ENCODE measurements at regions not wholly inside any gene's neighbourhood (a gene's known extent, or its start where the extent isn't known, plus 50 kb on each side); places are given as distances from the start of the nearest gene placed in this dataset.
"Not testable (repeated sequence)": the region's sequence is repeated elsewhere in the genome, so short reads cannot be mapped to it uniquely, and the experiment has no call there.

- no peak for DNase-seq (ENCODE audit: low spot score)
Observed at GRCh38 chr13:111623743-111624505, 303.5 kb downstream of the TEX29 start.

GRCh38 chr13:111625526-111626315 is 305.3 kb downstream of the TEX29 start:
- no peak for DNase-seq (ENCODE audit: low spot score)

DNA sequence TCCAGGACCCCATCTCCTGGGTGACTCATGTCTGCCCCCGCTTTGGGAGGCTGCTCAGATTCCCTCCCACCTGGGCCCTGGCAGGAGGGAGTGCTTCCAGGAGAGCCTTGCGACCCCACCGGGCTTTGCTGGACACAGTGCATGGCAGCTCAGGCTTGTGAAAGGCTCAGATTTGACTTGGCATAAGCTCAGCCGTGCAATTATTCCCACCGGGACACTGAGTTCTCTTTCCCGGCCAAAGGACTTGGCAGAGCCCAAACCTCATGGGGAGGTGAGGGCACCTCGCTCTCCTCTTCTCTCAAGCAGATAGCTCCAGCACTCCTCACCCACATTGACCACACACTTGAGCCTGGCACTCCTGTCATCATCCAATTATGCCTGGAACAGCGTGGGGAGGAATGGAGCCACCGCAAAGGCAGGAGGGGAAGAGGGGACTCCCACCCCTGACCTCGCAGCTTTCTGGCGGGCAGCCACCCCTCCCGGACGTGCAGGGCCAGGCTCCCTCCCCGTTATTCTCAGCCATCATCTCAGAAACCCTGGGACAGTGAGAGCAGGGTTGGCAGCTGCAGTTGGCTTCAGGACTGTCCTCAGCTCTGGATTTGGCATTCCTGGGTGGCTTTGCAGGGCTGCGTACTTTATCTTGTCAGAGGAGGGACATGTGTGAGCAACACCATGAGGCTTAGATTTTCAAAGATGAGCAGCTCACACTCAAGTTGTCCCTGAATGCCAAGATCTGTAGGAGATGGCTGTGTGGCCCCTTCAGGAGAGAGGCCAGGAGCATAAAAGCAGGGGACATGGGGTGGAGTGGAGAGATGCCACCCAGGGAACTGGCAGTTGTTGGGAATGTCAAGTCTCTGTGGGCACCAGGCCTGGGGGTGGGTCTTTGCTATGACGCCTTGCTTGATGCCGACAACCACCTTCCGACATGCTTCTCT is 306.2 kb downstream of the TEX29 start:
- DNase-seq (ENCODE audit: low spot score) = no peak

GRCh38 chr13:111627596-111627995 is 307.2 kb downstream of the TEX29 start:
- DNase-seq (ENCODE audit: low spot score) = no peak

DNA sequence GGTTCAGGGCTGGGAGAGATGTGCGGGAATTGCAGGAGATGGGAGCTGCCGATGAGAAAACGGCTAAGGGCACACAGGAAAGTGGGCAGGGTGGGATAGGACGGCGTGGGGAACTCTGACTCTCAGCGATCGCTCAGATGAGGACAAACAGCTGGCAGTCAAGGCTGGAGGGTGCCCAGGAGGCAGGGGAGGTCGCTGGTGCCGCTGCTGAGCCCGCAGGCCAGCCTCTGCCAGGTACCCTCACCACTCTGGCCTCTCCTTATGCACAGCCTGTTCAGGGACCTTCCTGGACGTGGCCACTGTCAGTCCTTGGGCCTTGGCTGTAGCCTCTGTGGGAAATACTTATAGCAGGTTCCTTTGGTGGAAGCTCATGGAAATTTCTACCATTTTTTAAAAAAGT is 308.6 kb downstream of the TEX29 start:
- DNase-seq (ENCODE audit: low spot score) = no peak

GRCh38 chr13:111629457-111629856 is 309.0 kb downstream of the TEX29 start:
- DNase-seq (ENCODE audit: low spot score) = no peak

DNA sequence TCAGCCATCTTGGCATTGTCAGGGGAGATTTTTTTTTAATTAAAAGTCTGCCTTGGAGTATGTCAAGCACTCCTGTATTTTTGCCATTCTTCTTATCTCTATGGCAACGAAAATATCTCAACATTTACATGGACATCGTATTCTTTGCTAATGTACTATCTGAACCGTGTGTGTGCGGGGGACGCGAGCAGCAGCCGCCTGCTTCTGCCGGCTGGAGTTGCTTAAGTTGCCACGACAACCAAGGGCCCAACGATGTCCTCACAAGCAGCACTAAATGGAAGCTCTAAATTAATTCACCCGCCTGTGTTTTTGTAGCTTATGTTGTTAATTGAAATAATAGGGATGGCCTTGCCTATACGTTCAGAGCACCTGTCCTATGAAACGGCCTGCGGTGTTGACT is 309.5 kb downstream of the TEX29 start:
- DNase-seq (ENCODE audit: low spot score) = no peak

GRCh38 chr13:111630406-111630805 is 310.0 kb downstream of the TEX29 start:
- DNase-seq (ENCODE audit: low spot score) = no peak

DNA sequence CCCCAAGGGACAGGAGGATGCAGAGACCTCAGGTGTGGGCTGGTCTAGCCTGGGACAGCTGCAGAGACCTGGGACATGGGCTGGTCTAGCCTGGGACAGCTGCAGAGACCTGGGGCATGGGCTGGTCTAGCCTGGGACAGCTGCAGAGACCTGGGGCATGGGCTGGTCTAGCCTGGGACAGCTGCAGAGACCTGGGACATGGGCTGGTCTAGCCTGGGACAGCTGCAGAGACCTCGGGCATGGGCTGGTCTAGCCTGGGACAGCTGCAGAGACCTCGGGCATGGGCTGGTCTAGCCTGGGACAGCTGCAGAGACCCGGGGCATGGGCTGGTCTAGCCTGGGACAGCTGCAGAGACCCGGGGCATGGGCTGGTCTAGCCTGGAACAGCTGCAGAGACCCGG is 310.8 kb downstream of the TEX29 start:
- not testable (repeated sequence) for DNase-seq (ENCODE audit: low spot score)

DNA sequence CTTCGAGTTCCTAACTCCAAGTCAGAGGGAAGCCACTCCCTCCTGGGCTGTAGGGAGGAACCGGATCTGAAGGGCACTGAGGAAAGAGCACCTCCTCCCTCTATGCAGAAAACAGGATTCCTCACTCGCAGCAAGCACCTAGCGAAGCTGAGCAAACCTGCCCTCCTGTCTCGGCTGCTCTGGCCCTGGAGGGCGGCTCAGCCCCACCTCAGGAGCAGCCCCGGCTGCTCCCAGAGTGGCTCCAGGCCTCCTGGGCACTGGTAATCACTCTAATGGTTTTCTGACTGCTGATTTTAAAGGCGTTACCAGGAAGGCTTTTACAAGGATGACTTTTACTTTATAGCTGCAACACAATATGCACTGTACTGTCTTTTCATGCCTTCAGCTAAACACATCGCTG is 312.5 kb downstream of the TEX29 start:
- no peak for DNase-seq (ENCODE audit: low spot score)

GRCh38 chr13:111633401-111633800 is 313.0 kb downstream of the TEX29 start:
- no peak for DNase-seq (ENCODE audit: low spot score)

DNA sequence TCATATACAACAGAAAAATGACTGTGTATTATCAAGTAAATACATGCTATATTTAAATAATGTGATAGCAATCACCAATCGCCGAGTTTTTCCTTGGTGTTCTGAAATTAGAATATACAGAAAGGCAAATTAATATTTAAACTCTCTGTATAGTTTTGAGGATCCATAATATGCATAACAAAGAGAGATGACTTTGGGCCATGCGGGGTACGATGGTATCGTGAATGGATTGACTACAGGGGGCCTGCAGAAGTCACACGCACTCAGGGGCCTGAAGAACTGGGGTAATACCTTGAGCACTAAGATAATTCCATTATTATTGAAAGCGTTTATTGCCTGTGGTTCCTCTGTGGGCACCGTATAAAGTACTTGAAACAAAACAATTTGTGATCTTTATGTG is 314.0 kb downstream of the TEX29 start:
- no peak for DNase-seq (ENCODE audit: low spot score)

- no peak for DNase-seq (ENCODE audit: low spot score)
Observed at GRCh38 chr13:111636271-111636670, 315.8 kb downstream of the TEX29 start.

DNA sequence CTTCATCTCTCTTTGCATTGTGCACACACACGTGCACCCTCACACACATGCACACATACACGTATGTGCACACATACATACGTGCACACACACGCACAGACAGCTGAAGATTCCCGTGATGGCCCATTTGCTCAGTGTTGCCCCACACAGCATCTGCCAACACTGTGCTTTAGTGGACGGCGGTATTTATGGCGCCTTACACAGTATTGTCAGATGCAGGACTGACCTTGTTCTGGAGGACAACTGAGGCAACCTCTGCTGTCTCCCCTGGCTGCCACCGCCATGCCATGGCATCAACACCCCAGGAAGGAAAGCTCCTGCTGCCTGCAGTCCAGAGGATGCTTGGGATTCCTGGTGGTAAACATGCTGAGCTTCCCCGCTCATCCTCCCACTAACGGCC is 316.4 kb downstream of the TEX29 start:
- no peak for DNase-seq (ENCODE audit: low spot score)

DNA sequence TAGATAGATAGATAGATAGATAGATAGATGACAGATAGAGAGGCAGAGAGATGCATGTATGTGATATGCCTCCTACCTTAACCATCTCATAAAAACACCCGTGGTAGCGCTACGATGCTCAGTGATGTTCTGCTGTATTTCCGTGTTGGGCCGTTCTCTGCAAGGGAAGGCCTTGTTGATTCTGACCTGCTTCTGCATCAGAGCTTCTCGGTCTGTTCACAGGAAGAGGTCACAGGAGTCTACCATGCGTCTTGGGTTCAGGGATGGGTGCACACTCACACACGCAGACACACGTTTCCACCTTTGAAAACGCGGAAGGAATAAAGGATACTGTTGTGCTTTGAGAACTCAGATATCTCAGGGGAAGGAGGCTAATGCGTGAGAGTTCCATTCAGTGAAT is 316.9 kb downstream of the TEX29 start:
- DNase-seq (ENCODE audit: low spot score) = no peak

GRCh38 chr13:111638233-111638632 is 317.8 kb downstream of the TEX29 start:
- DNase-seq (ENCODE audit: low spot score) = no peak

DNA sequence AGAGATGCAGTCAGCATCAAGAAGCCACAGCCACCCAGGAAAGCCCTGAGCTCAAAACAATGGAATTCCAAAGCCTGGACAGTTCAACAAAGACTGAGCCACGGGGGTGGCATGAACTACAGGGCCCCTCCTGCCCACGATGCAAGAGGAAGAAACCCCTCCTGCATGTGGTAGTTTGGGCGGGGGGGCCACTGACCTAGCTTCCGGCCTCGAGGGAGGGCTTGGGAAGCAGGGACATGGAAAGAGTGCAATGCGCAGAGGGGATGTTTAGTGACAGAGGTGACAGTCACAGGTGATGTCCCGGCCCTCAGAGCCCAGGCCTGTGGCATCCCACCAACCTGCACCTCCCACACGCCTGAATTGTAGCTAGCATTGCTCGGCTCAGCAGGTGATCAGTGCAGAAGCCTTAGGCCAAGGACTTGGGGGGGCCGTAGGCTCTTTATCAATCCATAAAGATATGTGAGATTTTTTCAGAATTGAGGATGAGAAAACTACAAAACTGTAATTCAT is 318.8 kb downstream of the TEX29 start:
- no peak for DNase-seq (ENCODE audit: low spot score)

GRCh38 chr13:111640006-111640405 is 319.6 kb downstream of the TEX29 start:
- peak; percentile 64 for DNase-seq (ENCODE audit: low spot score)

DNA sequence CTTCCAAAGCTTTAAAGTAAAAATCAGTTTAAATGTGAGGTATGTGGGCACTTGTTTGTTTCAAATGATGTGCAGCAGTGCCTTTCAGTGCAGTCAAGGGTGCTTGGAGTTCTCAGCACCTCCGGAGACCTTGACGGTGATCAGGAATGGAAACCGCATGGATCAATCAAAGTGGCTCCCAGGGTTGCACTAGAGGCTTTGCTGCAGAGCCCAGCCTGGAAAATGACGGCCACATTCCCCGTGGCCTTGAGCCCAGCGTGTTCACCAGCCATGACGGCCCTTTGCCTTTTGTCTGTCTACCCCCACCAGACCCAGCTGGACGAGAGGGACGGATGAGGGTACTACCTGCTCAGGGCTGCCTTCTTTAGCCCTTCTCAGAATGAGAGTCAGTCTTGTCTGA is 320.0 kb downstream of the TEX29 start:
- DNase-seq (ENCODE audit: low spot score) = peak; percentile 26

- DNase-seq (ENCODE audit: low spot score) = peak; percentile 28
Observed at GRCh38 chr13:111642156-111642767, 321.8 kb downstream of the TEX29 start.

DNA sequence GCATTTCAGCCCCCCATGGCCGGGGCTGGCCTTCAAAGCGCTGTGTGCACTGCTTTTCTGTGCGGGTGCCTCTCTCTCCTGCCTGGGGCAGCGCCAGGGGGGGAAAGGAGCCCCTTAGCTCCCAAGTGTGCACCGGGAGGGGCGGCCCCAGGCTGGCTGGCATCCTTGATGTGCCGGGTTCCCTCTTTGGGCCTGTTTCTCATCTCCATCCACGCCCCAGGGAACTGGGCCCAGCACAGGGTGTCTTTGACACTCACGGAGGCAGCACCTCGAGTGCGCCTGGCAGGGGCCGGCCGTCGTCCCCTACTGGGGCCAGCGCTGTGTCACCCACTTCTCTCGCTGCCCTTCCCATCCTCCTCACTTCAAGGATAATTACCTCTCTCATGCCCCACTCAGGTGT is 324.3 kb downstream of the TEX29 start:
- DNase-seq (ENCODE audit: low spot score) = peak; percentile 50

DNA sequence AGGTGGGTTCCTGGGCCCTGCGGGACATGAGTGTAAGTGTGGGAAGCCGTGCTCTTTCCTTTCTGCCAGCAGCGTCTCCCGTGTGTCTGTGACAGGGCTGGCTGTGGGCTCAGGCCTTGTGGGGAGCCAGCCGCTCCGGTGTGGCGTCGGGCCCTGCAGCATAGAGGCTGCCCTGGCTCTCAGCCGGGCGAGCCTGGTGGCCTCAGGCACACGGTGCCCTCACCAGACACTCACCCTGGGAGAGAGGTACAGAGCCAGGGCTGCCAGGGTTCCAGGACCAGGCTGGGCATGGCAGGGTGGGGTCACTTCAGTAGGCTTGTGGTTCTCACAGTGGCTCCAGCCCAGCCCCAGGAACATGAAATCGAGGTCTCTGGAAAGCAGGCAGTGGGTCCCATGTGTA is 324.8 kb downstream of the TEX29 start:
- peak; percentile 42 for DNase-seq (ENCODE audit: low spot score)
